Left renal cortex interstitium (tissue), 4 donors: ENCODE measurements at regions not wholly inside any gene's neighbourhood (a gene's known extent, or its start where the extent isn't known, plus 50 kb on each side); places are given as distances from the start of the nearest gene placed in this dataset.
A peak's percentile ranks its signal among the peaks of the same experiment; 100 is the strongest.

Experiments
- DNase-seq, 4 donors: peaks; one replicate each; pipeline ENCODE4 v3.0.0-alpha.2; 2013; ENCODE audit warnings: low read depth in 4 of 4, low spot score in 2 of 4, missing footprints in 1 of 4

DNA sequence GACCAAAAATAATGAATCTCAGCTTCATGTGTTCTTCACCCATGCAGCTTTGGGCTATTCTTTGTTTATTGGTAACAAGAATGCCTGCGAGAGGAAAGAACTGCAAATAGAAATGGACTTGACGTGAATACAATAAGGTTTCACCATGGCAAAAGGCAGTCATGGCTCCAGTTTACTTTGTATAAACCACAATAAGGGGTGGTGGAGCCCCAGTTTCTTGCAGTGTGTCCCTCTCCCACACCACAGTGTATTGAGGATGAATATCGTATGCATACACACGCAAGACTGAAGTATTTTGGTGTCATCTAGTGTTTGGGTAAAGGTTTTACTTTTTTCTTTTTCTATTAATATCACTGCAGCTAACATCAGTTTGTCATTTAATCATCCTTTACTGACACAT, 159.7 kb upstream of the CNTN4 start:
- DNase-seq: no peak

GRCh38 chr3:1942781-1943180, 155.9 kb upstream of the CNTN4 start:
- DNase-seq: no peak

GRCh38 chr3:1943395-1944118, 155.1 kb upstream of the CNTN4 start:
- DNase-seq: no peak

DNA sequence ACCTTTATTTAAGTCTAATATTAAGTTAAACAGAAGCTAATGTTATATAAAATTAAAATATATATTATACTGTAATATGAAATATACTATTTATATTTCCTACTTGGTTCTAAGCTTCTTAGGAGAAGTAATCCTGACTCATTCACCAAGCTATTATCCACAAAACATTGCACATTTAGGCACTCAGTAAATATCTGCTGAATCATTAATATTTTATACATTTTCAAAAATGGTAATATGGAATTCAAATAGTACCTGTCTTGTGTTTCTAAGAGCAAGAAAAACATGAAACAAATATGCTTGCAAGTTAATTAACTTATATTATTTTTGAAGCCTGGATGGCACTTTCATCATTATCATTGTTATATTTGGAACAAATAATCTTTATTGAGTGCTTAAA, 153.0 kb upstream of the CNTN4 start:
- no peak for DNase-seq

DNA sequence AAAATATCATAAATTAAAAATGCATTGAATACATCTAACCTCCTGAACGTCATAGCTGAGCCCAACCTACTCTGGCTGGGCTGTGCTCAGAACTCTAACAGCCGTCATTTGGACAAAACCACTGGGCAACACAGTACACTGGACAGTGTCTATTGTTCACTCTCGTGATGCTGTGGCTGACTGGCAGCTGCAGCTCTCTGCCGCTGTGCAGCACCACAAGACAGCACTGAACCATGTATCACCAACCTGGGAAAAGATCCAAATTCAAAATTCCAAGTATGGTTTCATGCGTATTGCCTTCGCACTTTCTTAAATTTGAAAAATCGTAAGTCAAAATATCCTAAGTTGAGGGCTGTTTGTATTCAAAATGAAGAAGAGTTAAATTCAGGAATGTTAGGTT, 145.1 kb upstream of the CNTN4 start:
- no peak for DNase-seq

DNA sequence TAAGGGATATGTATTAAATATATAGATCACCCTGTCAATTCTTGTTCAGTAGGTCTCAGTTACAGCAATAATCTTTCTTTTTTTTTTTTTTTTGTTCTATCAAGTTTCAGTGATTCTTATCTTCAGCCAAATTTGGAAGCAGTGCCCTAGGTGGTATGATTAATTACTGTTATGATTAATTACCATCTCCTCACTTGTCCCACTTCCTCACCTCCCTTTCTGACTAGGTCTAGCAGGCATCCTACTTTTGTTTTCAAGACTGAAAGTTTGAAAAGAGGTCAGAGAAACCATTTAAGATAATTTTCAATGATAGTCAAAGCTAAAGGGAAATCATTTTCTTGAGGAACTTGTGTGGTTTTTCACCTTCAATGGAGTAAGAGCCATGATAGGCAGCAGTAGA, 144.0 kb upstream of the CNTN4 start:
- no peak for DNase-seq

- no peak for DNase-seq
Observed at GRCh38 chr3:1955170-1955569, 143.5 kb upstream of the CNTN4 start.

- DNase-seq: no peak
Observed at GRCh38 chr3:1955750-1956149, 142.9 kb upstream of the CNTN4 start.

- DNase-seq: no peak
Observed at GRCh38 chr3:1960506-1960905, 138.2 kb upstream of the CNTN4 start.

DNA sequence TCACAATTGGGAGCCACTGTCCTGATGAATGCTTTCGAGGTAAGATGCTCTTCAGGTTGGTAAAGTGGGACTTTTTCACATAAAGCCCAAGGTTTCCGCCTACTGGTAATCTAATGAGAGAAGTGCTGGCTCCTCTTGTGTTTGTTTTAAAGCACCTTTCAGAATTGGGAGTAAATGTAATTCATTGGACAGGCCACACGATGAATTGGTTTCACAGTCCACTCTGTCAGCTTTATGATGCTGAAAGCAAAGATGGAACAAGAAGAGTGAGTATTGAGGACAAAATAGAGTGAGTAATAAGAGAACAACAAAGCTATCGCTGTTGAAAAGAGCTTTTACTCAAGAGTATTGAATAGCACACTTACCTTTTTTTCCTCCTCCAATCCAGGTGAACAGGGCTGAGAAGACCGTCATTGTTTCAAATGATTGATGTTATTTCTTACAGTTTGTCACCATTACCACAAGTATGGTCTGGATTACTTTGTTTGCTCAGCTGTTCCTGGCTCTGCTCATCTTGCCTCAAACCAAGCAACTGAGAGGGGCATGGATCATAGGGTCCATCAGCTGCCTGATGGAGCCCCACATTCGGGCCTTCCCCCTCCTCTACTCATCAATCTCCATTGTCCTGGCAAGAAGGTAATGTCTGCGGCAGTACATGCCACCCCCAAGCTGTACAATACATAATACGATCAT, 136.1 kb upstream of the CNTN4 start:
- DNase-seq: peak in 3 of 4 donors; percentile 46 to 76 (median 52)

DNA sequence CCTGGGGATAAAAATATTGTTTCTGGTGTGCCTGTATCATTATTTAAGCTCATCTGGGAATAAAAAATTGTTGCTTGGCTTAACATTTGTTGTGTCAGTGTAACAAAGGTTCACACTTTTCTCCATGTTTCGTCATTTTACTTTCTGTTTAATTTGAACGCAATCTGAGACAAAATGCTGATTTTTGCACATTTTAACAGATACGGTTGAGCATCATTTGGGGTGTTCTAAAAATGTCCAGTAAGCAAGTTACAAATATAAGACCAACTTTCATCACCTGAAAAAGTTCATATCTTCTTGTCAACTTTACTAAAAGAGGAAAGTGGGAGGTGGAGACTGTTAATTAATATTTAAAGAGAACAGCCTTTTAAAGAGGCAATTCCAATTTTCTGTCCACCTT, 134.8 kb upstream of the CNTN4 start:
- DNase-seq: no peak

- no peak for DNase-seq
Observed at GRCh38 chr3:1967525-1967924, 131.1 kb upstream of the CNTN4 start.

DNA sequence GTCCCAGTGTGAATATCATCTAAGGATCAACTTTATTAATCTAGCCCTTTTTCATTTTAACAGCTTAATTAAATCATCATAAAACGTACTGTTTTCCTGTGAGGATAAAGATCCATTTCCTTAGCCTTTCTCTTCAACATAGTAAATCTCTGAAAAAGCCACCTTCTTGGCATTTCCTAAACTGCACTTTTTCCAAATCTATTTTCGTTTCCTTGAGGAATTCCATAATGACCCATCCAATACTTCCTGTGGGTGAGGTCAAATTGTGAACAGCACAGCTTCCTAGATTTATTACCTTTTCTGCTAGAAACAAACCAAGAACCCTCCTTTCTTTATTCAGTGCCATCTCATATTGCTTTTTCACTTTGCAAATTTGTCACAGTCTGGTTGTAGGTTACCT, 129.4 kb upstream of the CNTN4 start:
- DNase-seq: no peak

- DNase-seq: no peak
Observed at GRCh38 chr3:1971780-1972179, 126.9 kb upstream of the CNTN4 start.

DNA sequence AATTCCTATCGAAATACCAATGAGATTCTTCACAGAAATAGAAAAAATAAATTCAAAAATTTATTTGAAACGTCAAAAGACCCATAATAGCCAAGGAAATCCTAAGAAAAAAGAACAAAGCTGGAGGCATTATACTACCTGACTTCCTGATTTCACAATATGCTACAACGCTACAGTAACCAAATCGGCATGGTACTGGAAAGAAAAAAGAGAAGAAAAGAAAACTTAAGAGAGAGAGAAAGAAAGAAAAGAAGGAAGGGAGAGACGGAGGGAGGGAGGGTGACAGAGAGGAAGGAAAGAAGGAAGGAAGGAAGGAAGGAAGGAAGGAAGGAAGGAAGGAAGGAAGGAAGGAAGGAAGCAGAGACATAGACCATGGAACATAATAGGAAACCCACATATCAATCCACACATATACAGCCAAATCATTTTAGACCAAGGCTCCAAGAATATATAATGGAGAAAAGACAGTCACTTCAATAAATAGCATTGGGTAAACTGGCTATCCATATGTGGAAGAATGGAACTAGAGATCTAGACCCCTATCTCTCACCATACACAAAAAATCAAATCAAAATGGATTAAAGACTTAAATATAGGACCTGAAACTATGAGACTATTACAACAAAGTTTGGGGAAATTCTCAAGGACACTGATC, 118.6 kb upstream of the CNTN4 start:
- DNase-seq: no peak

DNA sequence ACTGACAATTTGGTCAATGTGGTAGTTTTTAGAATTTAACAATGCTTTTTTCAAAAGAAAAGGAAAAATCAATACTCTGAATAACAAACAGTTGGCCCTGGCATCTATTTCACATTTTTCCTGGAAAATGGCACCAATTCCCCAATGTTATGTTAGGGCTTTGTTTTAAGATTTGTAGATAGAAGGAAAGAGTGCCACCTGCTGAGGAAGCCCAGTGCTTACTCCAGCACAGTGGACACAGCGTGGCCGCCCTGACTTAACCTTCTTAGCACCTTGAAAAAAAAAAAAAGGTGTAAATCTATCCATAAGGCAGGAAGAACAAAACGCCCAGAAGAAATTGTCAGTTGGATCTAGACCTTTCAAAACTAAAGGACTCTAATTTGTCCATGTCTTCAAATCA, 110.7 kb upstream of the CNTN4 start:
- DNase-seq: no peak

GRCh38 chr3:1998739-1999138, 99.9 kb upstream of the CNTN4 start:
- no peak for DNase-seq

- peak in 3 of 4 donors; percentile 13 to 25 (median 15) for DNase-seq
Observed at GRCh38 chr3:2001306-2002108, 97.2 kb upstream of the CNTN4 start.

DNA sequence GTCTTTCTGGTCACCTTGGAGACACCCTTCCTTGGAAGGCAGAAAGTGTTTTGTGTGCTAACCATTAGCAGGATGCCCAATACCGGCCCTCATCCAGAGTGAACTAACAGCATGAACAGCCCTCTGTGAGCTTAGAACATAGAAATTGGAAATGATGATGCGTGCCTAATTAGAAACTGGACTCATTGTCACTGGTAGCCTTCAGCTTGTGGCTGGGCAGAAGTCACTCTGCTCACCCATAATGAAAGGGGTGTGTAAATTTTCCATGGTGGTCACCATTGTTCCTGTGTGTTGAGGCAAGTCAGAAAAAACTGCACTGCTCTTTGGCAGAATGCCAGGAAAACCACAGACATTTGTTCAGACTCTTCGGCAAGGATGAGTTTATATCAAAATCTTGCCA, 74.7 kb upstream of the CNTN4 start:
- DNase-seq: no peak

DNA sequence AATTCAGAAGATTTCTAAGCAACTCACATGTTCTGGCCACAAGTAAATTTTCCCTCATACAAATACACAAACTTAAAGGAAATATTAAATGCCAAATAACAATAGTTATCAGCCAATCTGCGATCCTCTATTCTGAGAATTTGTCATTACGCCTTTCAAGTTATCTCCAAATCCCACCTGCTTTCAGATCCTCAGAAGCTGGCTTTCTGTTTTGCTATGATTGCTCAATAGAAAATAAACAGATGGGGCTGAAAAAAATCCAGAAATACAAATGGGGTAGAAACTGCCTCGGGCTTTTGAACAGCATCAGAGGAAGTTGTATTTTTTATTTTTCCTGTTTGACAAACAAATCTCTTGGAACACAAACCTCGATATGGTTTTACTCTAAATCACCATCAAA, 74.0 kb upstream of the CNTN4 start:
- DNase-seq: no peak

DNA sequence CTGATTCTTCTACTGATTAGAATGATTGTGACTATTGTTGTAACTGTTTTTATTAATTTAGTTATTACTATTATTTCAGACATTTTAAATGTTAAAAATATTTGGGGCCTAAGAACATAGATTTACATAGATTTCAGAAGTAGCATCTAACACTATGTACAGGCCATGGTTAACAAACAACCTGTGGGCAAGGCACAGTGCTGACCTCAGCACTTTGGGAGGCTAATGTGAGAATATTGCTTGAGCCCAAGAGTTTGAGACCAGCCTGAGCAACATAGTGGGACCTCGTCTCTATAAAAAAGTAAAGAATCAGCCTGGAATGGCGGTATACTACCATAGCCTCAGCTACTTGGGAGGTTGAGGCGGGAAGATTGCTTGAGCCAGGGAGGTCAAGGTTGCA, 69.1 kb upstream of the CNTN4 start:
- DNase-seq: no peak
